ENCODE measurements at regions not wholly inside any gene's neighbourhood (a gene's known extent, or its start where the extent isn't known, plus 50 kb on each side); places are given as distances from the start of the nearest gene placed in this dataset.
A peak's percentile ranks its signal among the peaks of the same experiment; 100 is the strongest.
"Not testable (repeated sequence)": the region's sequence is repeated elsewhere in the genome, so short reads cannot be mapped to it uniquely, and the experiment has no call there.

- DNase-seq (ENCODE audit: low spot score): no peak
Measured at GRCh38 chr12:23361971-23362370, 587.5 kb downstream of the SOX5 start.

GRCh38 chr12:23368590-23368989 is 580.9 kb downstream of the SOX5 start:
- DNase-seq (ENCODE audit: low spot score): no peak

- no peak for DNase-seq (ENCODE audit: low spot score)
Measured at GRCh38 chr12:23375621-23376020, 573.8 kb downstream of the SOX5 start.

- no peak for DNase-seq (ENCODE audit: low spot score)
Measured at GRCh38 chr12:23376238-23376637, 573.2 kb downstream of the SOX5 start.

GRCh38 chr12:23380419-23381100 is 568.9 kb downstream of the SOX5 start:
- no peak for DNase-seq (ENCODE audit: low spot score)

GRCh38 chr12:23388898-23389297 is 560.6 kb downstream of the SOX5 start:
- not testable (repeated sequence) for DNase-seq (ENCODE audit: low spot score)

GRCh38 chr12:23389315-23389714 is 560.2 kb downstream of the SOX5 start:
- not testable (repeated sequence) for DNase-seq (ENCODE audit: low spot score)

GRCh38 chr12:23399402-23399933 is 550.0 kb downstream of the SOX5 start:
- DNase-seq (ENCODE audit: low spot score): no peak

- DNase-seq (ENCODE audit: low spot score): no peak
Measured at GRCh38 chr12:23415180-23415579, 534.3 kb downstream of the SOX5 start.

GRCh38 chr12:23421556-23421955 is 527.9 kb downstream of the SOX5 start:
- DNase-seq (ENCODE audit: low spot score): peak; percentile 15

- DNase-seq (ENCODE audit: low spot score): no peak
Measured at GRCh38 chr12:23423097-23423687, 526.3 kb downstream of the SOX5 start.

GRCh38 chr12:23423796-23424195 is 525.7 kb downstream of the SOX5 start:
- DNase-seq (ENCODE audit: low spot score): no peak

- DNase-seq (ENCODE audit: low spot score): no peak
Measured at GRCh38 chr12:23424685-23425084, 524.8 kb downstream of the SOX5 start.

GRCh38 chr12:23426328-23426727 is 523.1 kb downstream of the SOX5 start:
- DNase-seq (ENCODE audit: low spot score): no peak

- no peak for DNase-seq (ENCODE audit: low spot score)
Measured at GRCh38 chr12:23428758-23429157, 520.7 kb downstream of the SOX5 start.

- DNase-seq (ENCODE audit: low spot score): no peak
Measured at GRCh38 chr12:23431006-23431405, 518.5 kb downstream of the SOX5 start.

GRCh38 chr12:23433121-23433520 is 516.3 kb downstream of the SOX5 start:
- no peak for DNase-seq (ENCODE audit: low spot score)

- DNase-seq (ENCODE audit: low spot score): no peak
Measured at GRCh38 chr12:23434154-23434553, 515.3 kb downstream of the SOX5 start.

GRCh38 chr12:23446746-23447145 is 502.7 kb downstream of the SOX5 start:
- no peak for DNase-seq (ENCODE audit: low spot score)

GRCh38 chr12:23450810-23451209 is 498.7 kb downstream of the SOX5 start:
- no peak for DNase-seq (ENCODE audit: low spot score)

- no peak for DNase-seq (ENCODE audit: low spot score)
Measured at GRCh38 chr12:23455283-23455682, 494.2 kb downstream of the SOX5 start.

- DNase-seq (ENCODE audit: low spot score): no peak
Measured at GRCh38 chr12:23458640-23459039, 490.8 kb downstream of the SOX5 start.

- DNase-seq (ENCODE audit: low spot score): no peak
Measured at GRCh38 chr12:23462546-23462945, 486.9 kb downstream of the SOX5 start.

GRCh38 chr12:23463172-23463571 is 486.3 kb downstream of the SOX5 start:
- no peak for DNase-seq (ENCODE audit: low spot score)

Data from HuH-7 (cell line).